ENCODE measurements at regions not wholly inside any gene's neighbourhood (a gene's known extent, or its start where the extent isn't known, plus 50 kb on each side); places are given as distances from the start of the nearest gene placed in this dataset.

DNA sequence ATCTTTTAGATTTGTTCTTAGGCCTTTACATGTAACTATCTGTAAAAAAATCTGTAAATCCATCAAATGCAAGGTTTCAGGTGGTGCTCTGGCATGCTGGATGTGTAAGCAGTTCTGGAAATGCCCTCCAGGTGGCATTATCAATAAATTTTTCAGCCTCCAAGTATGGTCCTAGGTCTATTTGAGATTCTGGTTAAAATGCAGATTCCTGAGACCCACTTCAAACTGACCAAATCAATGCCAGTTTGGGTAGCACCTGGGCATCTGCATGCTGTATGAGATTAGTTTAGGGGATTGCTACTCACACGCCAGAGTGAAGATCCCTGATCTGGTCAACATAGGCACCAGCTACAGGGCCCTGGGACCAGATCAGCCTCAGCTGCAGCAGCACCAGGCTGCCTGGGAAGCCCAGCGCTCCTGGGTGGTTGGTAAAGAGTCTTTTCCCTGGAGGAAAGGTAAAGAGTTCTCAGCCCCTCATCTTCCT is 507.3 kb upstream of the CITED2 start:
- no peak for TF ChIP-seq POLR2A (IDR thresholded peaks at IDR 0.05)
- TF ChIP-seq, protein P1, sequence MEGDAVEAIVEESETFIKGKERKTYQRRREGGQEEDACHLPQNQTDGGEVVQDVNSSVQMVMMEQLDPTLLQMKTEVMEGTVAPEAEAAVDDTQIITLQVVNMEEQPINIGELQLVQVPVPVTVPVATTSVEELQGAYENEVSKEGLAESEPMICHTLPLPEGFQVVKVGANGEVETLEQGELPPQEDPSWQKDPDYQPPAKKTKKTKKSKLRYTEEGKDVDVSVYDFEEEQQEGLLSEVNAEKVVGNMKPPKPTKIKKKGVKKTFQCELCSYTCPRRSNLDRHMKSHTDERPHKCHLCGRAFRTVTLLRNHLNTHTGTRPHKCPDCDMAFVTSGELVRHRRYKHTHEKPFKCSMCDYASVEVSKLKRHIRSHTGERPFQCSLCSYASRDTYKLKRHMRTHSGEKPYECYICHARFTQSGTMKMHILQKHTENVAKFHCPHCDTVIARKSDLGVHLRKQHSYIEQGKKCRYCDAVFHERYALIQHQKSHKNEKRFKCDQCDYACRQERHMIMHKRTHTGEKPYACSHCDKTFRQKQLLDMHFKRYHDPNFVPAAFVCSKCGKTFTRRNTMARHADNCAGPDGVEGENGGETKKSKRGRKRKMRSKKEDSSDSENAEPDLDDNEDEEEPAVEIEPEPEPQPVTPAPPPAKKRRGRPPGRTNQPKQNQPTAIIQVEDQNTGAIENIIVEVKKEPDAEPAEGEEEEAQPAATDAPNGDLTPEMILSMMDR (IDR thresholded peaks at IDR 0.05): peak in 5 of 6 experiments; percentile 34 to 68 (median 63)
